Fibroblast of pulmonary artery (primary cell): ENCODE measurements at regions not wholly inside any gene's neighbourhood (a gene's known extent, or its start where the extent isn't known, plus 50 kb on each side); places are given as distances from the start of the nearest gene placed in this dataset.
A peak's percentile ranks its signal among the peaks of the same experiment; 100 is the strongest.

Experiments used
- DNase-seq: peaks from one replicate; pipeline ENCODE4 v3.0.0-alpha.2; 2010; ENCODE audit warnings: low read depth
- H3K4me3 ChIP-seq: replicated peaks from 2 replicates; pipeline ENCODE4 v1.5.1; 2011; ENCODE audit warnings: low read depth, mild to moderate bottlenecking, control low read depth, low read length, moderate library complexity
- CTCF ChIP-seq: IDR thresholded peaks from 2 replicates; pipeline ENCODE4 v1.5.1; 2011; ENCODE audit warnings: mild to moderate bottlenecking, control low read depth, low read length, inconsistent platforms; ENCODE audit errors: missing control alignments

GRCh38 chr13:107518292-107518691, 697.0 kb downstream of the LIG4 start:
- no peak overlapping the region for H3K4me3 ChIP-seq
- TF ChIP-seq CTCF, result no peak
- peak; percentile 24 for DNase-seq

- DNase-seq, result no peak
- no peak overlapping the region for H3K4me3 ChIP-seq
- TF ChIP-seq CTCF, result no peak
Measured at GRCh38 chr13:107516517-107516916, 698.8 kb downstream of the LIG4 start.

GRCh38 chr13:107512551-107512950, 702.8 kb downstream of the LIG4 start:
- no peak for TF ChIP-seq CTCF
- no peak overlapping the region for H3K4me3 ChIP-seq
- no peak for DNase-seq

- TF ChIP-seq CTCF, result no peak
- H3K4me3 ChIP-seq, result no peak overlapping the region
- DNase-seq, result no peak
Measured at GRCh38 chr13:107497661-107498060, 717.7 kb downstream of the LIG4 start.

- DNase-seq, result no peak
- no peak overlapping the region for H3K4me3 ChIP-seq
- no peak for TF ChIP-seq CTCF
Measured at GRCh38 chr13:107493266-107493665, 722.1 kb downstream of the LIG4 start.

GRCh38 chr13:107482688-107483087, 732.6 kb downstream of the LIG4 start:
- no peak for DNase-seq
- no peak for TF ChIP-seq CTCF
- no peak overlapping the region for H3K4me3 ChIP-seq

GRCh38 chr13:107480130-107480529, 735.2 kb downstream of the LIG4 start:
- no peak for TF ChIP-seq CTCF
- no peak overlapping the region for H3K4me3 ChIP-seq
- DNase-seq, result no peak
